Kidney (tissue), 13 donors: ENCODE measurements at regions not wholly inside any gene's neighbourhood (a gene's known extent, or its start where the extent isn't known, plus 50 kb on each side); places are given as distances from the start of the nearest gene placed in this dataset.

Experiments
- DNase-seq, 5 donors: peaks; one replicate each; pipeline ENCODE4 v3.0.0-alpha.2; 2013 to 2020
- FAIRE-seq: peaks from 2 replicates; lab custom pipeline; 2012; peaks lifted over from hg19 to GRCh38; lab: Jason Lieb, UNC
- H3K27ac ChIP-seq, 2 donors: one replicate each; pipeline ENCODE4 v1.7.0; 2013; ENCODE audit warnings: low read depth in 2 of 2, low read length in 2 of 2, inconsistent platforms in 1 of 2
- H3K27me3 ChIP-seq: one replicate; pipeline ENCODE4 v1.7.1; 2013; ENCODE audit warnings: low read length, inconsistent platforms; ENCODE audit not compliant: control insufficient read depth, insufficient read depth
- H3K36me3 ChIP-seq, 3 donors: one replicate each; pipeline versions ENCODE4 v1.7.0 to v1.7.1; 2013; ENCODE audit warnings: low read length in 3 of 3, control low read depth in 1 of 3, inconsistent platforms in 1 of 3; ENCODE audit not compliant: insufficient read depth in 3 of 3, control insufficient read depth in 2 of 3
- H3K4me1 ChIP-seq, 3 donors: one replicate each; pipeline versions ENCODE4 v1.7.0 to v1.7.1; 2013; ENCODE audit warnings: low read length in 3 of 3, inconsistent platforms in 1 of 3, low read depth in 1 of 3; ENCODE audit not compliant: control insufficient read depth in 2 of 3, insufficient read depth in 2 of 3
- H3K4me3 ChIP-seq, 3 donors: one replicate each; pipeline versions ENCODE4 v1.7.0 to v1.8.1; 2013; ENCODE audit warnings: low read length in 3 of 3, control low read depth in 1 of 3, inconsistent platforms in 1 of 3
- H3K9ac ChIP-seq, 3 donors: one replicate each; pipeline versions ENCODE4 v1.7.0 to v1.7.1; 2013; ENCODE audit warnings: low read length in 3 of 3, control low read depth in 1 of 3, inconsistent platforms in 1 of 3
- H3K9me3 ChIP-seq, 3 donors: one replicate each; pipeline versions ENCODE4 v1.7.0 to v1.7.1; 2013; ENCODE audit warnings: low read length in 3 of 3, control low read depth in 1 of 3, inconsistent platforms in 1 of 3; ENCODE audit not compliant: control insufficient read depth in 2 of 3, insufficient read depth in 1 of 3
- intact Hi-C: fragments of 100-400 bp; cut with DNase I; formaldehyde crosslinking; loops from one replicate; pipeline ENCODE4 v1.11.1; 2022
- TF ChIP-seq, protein P1 (sequence below): IDR thresholded peaks from 3 replicates; pipeline ENCODE4 v1.5.1; 2012; ENCODE audit warnings: mild to moderate bottlenecking, moderate library complexity, borderline replicate concordance; ENCODE audit not compliant: insufficient read depth; ENCODE audit errors: extremely low read depth
- donor health status: control.
- donor health status: control.
- donor health status: control.
- donor health status: control.
- donor health status: control.
- donor health status: DM: yes; HTN: yes; CAD: no.
- donor health status: Normal renal cell carcinoma (clear cell type).

DNA sequence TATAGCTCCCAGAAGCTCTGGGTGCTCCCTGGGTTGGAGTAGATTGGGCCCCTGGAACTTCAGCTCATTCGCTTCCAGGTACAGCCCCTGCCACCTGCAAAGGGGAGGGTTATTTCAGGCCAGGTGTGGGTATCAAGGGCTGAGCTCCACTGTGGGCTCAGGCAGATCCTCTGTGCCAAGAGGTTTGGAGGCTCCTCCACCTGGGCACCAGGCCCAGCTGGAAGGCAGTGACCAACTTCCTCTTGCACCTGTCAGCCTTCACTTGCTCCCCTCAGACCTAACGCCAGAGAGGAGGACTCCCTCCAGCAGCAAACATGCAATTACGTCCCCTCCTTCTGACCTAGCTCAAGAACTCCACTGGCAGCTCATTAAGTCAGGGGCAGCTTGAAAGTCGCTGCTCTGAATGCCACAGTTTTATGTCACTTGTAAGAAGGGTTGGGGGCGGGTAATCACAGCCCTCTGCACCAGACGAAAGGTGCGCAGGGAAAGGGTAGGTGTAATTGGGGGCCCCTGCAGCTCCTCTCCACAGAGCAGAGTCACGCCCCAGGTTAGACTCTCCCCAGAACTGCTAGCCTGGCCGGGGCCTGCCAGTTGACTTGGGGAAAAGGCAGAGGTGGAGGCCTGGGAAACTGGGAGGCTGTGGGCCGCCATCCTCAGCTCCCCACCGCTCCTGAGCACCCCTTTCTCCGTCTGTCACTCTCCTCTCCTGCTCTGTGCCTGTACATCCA is 125.0 kb upstream of the TMPRSS2 start:
- peaks cover 0 to 9% (median 6%) of the 10 kb centered on the region in 3 donors for H3K4me1 ChIP-seq
- no peak overlapping the region for H3K9ac ChIP-seq
- FAIRE-seq: no peak
- peak in 4 of 5 donors; percentile 34 to 50 (median 43) for DNase-seq
- H3K9me3 ChIP-seq: no peaks in the 10 kb centered on the region
- H3K4me3 ChIP-seq: no peak overlapping the region
- no peak overlapping the region for H3K27ac ChIP-seq
- H3K27me3 ChIP-seq: no peaks in the 10 kb centered on the region
- TF ChIP-seq, protein P1, sequence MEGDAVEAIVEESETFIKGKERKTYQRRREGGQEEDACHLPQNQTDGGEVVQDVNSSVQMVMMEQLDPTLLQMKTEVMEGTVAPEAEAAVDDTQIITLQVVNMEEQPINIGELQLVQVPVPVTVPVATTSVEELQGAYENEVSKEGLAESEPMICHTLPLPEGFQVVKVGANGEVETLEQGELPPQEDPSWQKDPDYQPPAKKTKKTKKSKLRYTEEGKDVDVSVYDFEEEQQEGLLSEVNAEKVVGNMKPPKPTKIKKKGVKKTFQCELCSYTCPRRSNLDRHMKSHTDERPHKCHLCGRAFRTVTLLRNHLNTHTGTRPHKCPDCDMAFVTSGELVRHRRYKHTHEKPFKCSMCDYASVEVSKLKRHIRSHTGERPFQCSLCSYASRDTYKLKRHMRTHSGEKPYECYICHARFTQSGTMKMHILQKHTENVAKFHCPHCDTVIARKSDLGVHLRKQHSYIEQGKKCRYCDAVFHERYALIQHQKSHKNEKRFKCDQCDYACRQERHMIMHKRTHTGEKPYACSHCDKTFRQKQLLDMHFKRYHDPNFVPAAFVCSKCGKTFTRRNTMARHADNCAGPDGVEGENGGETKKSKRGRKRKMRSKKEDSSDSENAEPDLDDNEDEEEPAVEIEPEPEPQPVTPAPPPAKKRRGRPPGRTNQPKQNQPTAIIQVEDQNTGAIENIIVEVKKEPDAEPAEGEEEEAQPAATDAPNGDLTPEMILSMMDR: no peak
- H3K36me3 ChIP-seq: no peaks in the 10 kb centered on the region
- intact Hi-C loops: no loop called here

DNA sequence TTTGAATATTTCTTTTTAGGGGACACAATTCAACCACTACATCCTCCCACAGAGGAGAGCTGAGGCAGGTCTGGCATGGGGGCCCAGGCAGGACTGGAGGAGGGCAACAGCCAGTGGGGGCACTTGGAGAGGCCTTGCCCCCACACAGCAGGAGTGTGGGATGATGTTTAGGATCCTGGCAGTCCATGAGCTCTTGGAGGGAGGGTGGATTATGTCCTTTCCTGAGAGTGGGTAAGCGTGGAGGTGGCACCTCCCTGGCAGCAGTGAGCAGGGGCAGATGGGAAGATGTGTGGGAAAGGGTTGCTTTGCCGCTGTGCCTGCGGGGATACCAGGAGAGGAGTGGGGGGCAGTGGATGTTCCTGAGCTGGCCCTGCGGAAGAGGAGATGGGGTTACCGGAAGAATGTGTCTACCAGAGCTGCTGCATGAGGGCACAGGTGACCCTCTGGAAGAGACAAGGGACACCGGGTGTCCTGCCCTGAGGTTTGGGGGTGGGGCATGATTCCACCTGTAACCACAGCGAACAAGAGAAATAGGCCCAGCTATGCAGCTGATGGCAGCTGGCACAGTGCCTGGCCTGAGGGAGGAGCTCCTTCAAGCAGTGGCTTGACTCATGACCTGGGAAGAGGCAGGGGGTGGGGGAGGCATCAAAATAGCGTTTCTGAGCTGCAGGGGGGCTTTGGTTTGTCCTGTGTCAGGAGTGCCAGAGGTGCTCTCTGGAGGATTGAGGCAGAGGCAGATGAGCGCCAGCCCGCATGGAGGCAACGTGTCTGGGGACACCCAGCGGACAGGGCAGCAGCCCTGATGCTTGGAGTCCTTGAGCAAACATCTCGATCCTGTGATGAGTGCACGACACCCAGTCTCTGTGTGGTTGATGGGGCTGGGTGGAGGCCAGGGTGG is 123.9 kb upstream of the TMPRSS2 start:
- Histone ChIP-seq H3K27me3 (no peaks in the 10 kb centered on the region), H3K4me3 (no peak overlapping the region), H3K9ac (no peak overlapping the region), H3K36me3 (no peaks in the 10 kb centered on the region), H3K9me3 (no peaks in the 10 kb centered on the region), H3K4me1 (peaks cover 0 to 9% (median 6%) of the 10 kb centered on the region in 3 donors), H3K27ac (no peak overlapping the region)
- DNase-seq: peak in 4 of 5 donors; percentile 11 to 92 (median 44)
- intact Hi-C loops: no loop called here
- TF ChIP-seq, protein P1: no peak
- FAIRE-seq: no peak

DNA sequence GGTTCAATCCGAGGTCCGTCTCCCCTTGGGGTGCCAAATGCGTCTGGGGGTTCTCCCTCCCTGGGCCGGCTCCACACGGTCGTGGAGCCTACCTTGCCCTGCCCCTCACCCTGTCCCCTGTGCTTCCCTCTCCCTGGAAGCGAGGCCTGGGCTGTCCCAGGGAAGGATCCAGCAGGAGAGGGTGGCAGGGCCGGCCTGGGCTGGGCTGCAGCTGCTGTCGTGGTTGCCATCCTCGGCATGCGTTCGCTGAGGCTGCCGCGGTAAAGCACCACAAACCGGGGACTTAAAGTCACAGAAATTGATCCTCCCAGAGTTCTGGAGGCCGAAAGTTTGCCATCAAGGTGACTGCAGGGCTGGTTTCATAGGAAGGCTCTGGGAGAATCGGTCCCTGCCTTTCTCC is 123.0 kb upstream of the TMPRSS2 start:
- Histone ChIP-seq H3K4me1 (peaks cover 0 to 9% (median 6%) of the 10 kb centered on the region in 3 donors), H3K4me3 (no peak overlapping the region), H3K27ac (no peak overlapping the region), H3K36me3 (no peaks in the 10 kb centered on the region), H3K27me3 (no peaks in the 10 kb centered on the region), H3K9me3 (no peaks in the 10 kb centered on the region), H3K9ac (no peak overlapping the region)
- intact Hi-C loops: no loop called here
- DNase-seq: peak in 1 of 5 donors; percentile 24
- TF ChIP-seq, protein P1: no peak
- no peak for FAIRE-seq
